ENCODE measurements at regions not wholly inside any gene's neighbourhood (a gene's known extent, or its start where the extent isn't known, plus 50 kb on each side); places are given as distances from the start of the nearest gene placed in this dataset.

GRCh38 chr4:62548108-62548524 is 1348.0 kb downstream of the ADGRL3 start:
- Mint-ChIP-seq H3K27ac (no peak overlapping the region), H3K27me3 (peaks cover 34% of the 10 kb centered on the region), H3K4me3 (ENCODE audit: low read depth) (no peak overlapping the region), H3K9me3 (ENCODE audit: low read depth) (no peaks in the 10 kb centered on the region), H3K36me3 (ENCODE audit: insufficient read depth) (no peaks in the 10 kb centered on the region), H3K4me1 (ENCODE audit: low read depth) (no peaks in the 10 kb centered on the region)
- no peak for TF ChIP-seq CTCF (IDR thresholded peaks at IDR 0.05; ENCODE audit: unreplicated experiment)
- no peak for DNase-seq (ENCODE audit: low spot score, unreplicated experiment)

DNA sequence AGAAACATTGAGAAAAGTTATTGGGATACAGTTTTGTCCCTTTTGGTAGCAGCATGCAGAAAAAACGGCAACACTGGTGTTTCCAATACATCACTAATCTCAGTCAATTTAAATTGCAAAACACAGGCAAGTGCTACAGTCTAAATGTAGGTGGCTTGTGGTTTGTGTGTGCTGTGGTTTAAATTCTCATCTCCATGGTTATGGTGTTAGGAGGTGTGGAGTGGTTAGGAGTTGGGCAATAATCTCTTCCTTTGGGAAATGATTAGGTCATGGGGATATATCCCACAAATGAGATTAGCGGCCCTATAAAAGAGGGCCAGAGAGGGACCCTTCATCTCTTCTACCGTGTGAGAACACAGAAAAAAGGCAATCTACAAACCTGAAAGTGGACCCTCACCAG is 1344.3 kb downstream of the ADGRL3 start:
- Mint-ChIP-seq H3K9me3 (ENCODE audit: low read depth) (peaks cover 4% of the 10 kb centered on the region), H3K4me1 (ENCODE audit: low read depth) (no peaks in the 10 kb centered on the region), H3K4me3 (ENCODE audit: low read depth) (no peak overlapping the region), H3K27me3 (peaks cover 26% of the 10 kb centered on the region), H3K27ac (no peak overlapping the region), H3K36me3 (ENCODE audit: insufficient read depth) (no peaks in the 10 kb centered on the region)
- DNase-seq (ENCODE audit: low spot score, unreplicated experiment), result no peak
- TF ChIP-seq CTCF (IDR thresholded peaks at IDR 0.05; ENCODE audit: unreplicated experiment), result no peak

DNA sequence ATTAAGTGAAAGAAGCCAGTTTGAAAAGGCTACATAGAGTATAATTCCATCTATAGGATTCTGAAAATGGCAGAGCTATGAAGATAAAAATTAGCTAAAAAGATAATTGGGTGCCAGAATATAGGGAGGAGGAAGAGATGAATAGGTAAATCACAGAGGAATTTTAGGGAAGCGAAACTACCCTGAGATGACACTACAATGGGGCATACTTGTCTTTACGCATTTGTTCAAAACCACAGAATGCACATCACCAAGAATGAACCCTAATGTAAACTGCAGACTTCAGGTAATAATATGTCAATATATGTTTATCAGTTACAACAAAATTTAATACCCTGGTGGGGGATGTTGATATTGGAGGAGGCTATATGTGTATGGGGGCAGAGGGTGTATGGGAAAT is 1342.9 kb downstream of the ADGRL3 start:
- no peak overlapping the region for H3K4me3 Mint-ChIP-seq (ENCODE audit: low read depth)
- no peak for DNase-seq (ENCODE audit: low spot score, unreplicated experiment)
- peaks cover 7% of the 10 kb centered on the region for H3K9me3 Mint-ChIP-seq (ENCODE audit: low read depth)

DNA sequence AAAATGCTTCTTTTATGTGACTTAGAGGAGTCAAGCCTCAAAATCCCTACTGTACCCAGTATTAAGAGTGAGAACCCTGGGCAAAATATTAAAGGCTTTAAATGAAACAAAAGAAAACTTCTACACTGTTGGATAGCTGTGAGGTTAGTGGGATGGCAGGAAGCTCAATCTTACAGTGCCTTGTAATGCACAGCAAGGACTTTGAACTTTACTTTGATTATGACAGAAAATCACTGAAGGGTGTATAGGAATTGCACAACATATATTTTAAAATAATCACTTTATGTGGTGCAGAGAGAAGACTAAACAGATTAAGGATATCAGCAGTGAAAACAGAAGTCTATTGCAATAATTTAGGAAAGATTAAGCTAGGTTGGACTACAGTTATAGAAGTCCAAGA is 1333.4 kb downstream of the ADGRL3 start:
- Mint-ChIP-seq H3K4me3 (ENCODE audit: low read depth) (no peak overlapping the region), H3K27ac (no peak overlapping the region), H3K36me3 (ENCODE audit: insufficient read depth) (no peaks in the 10 kb centered on the region), H3K4me1 (ENCODE audit: low read depth) (peaks cover 15% of the 10 kb centered on the region), H3K9me3 (ENCODE audit: low read depth) (peaks cover 3% of the 10 kb centered on the region), H3K27me3 (peaks cover 64% of the 10 kb centered on the region)
- TF ChIP-seq CTCF (IDR thresholded peaks at IDR 0.05; ENCODE audit: unreplicated experiment), result no peak
- no peak for DNase-seq (ENCODE audit: low spot score, unreplicated experiment)

More for the DNA sequence above, 1342.9 kb downstream of the ADGRL3 start:
- no peaks in the 10 kb centered on the region for H3K4me1 Mint-ChIP-seq (ENCODE audit: low read depth)
- no peaks in the 10 kb centered on the region for H3K36me3 Mint-ChIP-seq (ENCODE audit: insufficient read depth)
- peaks cover 19% of the 10 kb centered on the region for H3K27me3 Mint-ChIP-seq
- TF ChIP-seq CTCF (IDR thresholded peaks at IDR 0.05; ENCODE audit: unreplicated experiment), result no peak
- no peak overlapping the region for H3K27ac Mint-ChIP-seq

DNA sequence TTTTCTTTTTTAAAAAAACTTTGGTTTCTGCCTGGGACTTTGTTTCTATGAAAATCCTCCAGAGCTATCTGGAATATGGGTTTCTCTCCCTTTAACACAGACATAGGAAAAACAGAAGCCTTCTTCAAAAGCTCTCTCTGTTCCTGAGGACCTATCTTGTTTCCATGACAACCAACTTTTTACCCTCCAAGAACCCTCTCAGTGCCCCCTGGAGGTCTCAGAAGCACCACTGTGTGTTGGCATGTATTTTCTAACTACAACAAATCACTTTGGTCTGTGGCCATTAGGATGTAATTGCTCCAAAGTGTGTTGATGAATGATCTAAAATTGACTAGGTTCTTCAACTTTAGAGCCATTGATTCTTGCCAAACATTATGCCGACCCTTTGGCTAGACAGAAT is 1331.6 kb downstream of the ADGRL3 start:
- DNase-seq (ENCODE audit: low spot score, unreplicated experiment), result no peak
- H3K36me3 Mint-ChIP-seq (ENCODE audit: insufficient read depth), result no peaks in the 10 kb centered on the region
- H3K27me3 Mint-ChIP-seq, result peaks cover 64% of the 10 kb centered on the region
- H3K9me3 Mint-ChIP-seq (ENCODE audit: low read depth), result peaks cover 3% of the 10 kb centered on the region
- H3K4me1 Mint-ChIP-seq (ENCODE audit: low read depth), result peaks cover 23% of the 10 kb centered on the region
- H3K4me3 Mint-ChIP-seq (ENCODE audit: low read depth), result no peak overlapping the region
- TF ChIP-seq CTCF (IDR thresholded peaks at IDR 0.05; ENCODE audit: unreplicated experiment), result peak; percentile 20
- H3K27ac Mint-ChIP-seq, result no peak overlapping the region
